ENCODE measurements at regions not wholly inside any gene's neighbourhood (a gene's known extent, or its start where the extent isn't known, plus 50 kb on each side); places are given as distances from the start of the nearest gene placed in this dataset.

- no peak for TF ChIP-seq CTCF (IDR thresholded peaks at IDR 0.05)
- H3K27ac ChIP-seq: no peak overlapping the region
- H3K4me3 ChIP-seq: no peak overlapping the region
- DNase-seq (ENCODE audit: low spot score): no peak
Observed at GRCh38 chr18:78169174-78169864, 810.3 kb upstream of the SALL3 start.

- Histone ChIP-seq H3K4me3 (no peak overlapping the region), H3K27ac (no peak overlapping the region)
- TF ChIP-seq CTCF (IDR thresholded peaks at IDR 0.05): no peak
- DNase-seq (ENCODE audit: low spot score): no peak
Observed at GRCh38 chr18:78171954-78172353, 807.7 kb upstream of the SALL3 start.

- no peak for TF ChIP-seq CTCF (IDR thresholded peaks at IDR 0.05)
- no peak overlapping the region for H3K4me3 ChIP-seq
- DNase-seq (ENCODE audit: low spot score): no peak
- no peak overlapping the region for H3K27ac ChIP-seq
Observed at GRCh38 chr18:78174737-78175136, 804.9 kb upstream of the SALL3 start.

- no peak for DNase-seq (ENCODE audit: low spot score)
- no peak for TF ChIP-seq CTCF (IDR thresholded peaks at IDR 0.05)
- no peak overlapping the region for H3K27ac ChIP-seq
- no peak overlapping the region for H3K4me3 ChIP-seq
Observed at GRCh38 chr18:78178812-78179211, 800.8 kb upstream of the SALL3 start.

GRCh38 chr18:78180741-78181140 lies 798.9 kb upstream of the SALL3 start:
- DNase-seq (ENCODE audit: low spot score): no peak
- TF ChIP-seq CTCF (IDR thresholded peaks at IDR 0.05): no peak
- no peak overlapping the region for H3K4me3 ChIP-seq
- H3K27ac ChIP-seq: no peak overlapping the region

GRCh38 chr18:78183815-78184214 lies 795.8 kb upstream of the SALL3 start:
- Histone ChIP-seq H3K27ac (no peak overlapping the region), H3K4me3 (no peak overlapping the region)
- no peak for DNase-seq (ENCODE audit: low spot score)
- TF ChIP-seq CTCF (IDR thresholded peaks at IDR 0.05): no peak

- no peak for TF ChIP-seq CTCF (IDR thresholded peaks at IDR 0.05)
- no peak for DNase-seq (ENCODE audit: low spot score)
- Histone ChIP-seq H3K27ac (no peak overlapping the region), H3K4me3 (no peak overlapping the region)
Observed at GRCh38 chr18:78191276-78191675, 788.3 kb upstream of the SALL3 start.

Measured in coronary artery (tissue), 2 donors.